ENCODE measurements at regions not wholly inside any gene's neighbourhood (a gene's known extent, or its start where the extent isn't known, plus 50 kb on each side); places are given as distances from the start of the nearest gene placed in this dataset.
"Not testable (repeated sequence)": the region's sequence is repeated elsewhere in the genome, so short reads cannot be mapped to it uniquely, and the experiment has no call there.

DNA sequence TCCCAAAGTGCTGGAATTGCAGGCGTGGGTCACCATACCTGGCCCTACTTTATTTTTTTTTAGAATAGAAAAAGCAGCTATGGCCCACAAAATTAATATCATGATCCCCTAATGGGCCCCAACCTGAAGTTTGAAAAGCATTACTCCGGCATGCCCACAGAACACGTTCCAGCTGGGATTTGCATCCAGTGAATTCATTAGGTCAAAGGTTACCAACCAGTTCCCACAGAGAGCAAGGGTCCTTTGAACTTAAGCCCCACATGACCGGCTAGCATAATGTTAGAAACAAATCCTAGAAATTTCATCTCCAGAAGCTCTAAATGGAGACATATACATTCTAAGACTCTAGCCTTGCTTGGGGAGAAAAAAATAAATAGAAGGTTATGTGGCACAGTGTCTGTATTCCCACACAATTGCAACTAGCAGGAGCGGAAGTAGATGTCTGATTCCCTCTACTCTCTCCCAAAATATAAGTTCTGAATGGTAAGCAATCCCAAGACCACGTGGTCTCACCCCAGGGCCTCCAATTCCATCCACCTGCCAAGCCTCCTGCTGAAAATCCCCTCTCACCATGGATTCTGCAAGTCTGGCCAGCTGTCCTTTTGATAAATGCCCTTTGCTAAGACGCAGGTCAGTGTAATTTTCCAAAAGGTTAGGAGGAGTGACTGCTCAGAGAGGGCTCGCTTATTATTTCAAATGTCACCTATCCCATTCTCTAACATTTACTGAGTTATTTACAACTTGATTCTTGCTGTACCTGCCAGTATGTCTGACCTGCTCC lies 395.8 kb downstream of the NPIPA8 start:
- DNase-seq (ENCODE audit: low read depth in 2 of 2), result no peak

- DNase-seq (ENCODE audit: low read depth in 2 of 2), result no peak
Measured at GRCh38 chr16:17939723-17940122, 396.8 kb downstream of the NPIPA8 start.

DNA sequence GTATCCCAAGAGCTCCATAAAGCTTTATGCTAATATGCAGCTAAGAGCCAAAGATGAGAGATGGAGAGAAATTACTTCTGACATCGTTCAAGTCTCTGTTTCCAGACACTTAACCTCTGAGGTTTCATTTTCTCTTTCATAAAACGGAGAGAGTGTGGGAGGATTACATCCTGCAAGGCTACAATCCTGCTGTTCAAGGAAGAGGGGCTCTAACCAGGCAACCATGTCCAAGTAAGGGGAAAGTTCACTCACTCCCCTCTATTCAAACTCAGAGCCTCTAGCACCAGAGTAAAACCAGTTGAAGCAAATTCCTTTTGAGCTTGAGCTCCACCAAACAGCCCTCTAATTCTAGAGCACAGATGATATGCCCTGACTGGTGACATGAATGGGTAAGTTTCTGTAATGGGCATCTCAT lies 397.4 kb downstream of the NPIPA8 start:
- no peak for DNase-seq (ENCODE audit: low read depth in 2 of 2)

DNA sequence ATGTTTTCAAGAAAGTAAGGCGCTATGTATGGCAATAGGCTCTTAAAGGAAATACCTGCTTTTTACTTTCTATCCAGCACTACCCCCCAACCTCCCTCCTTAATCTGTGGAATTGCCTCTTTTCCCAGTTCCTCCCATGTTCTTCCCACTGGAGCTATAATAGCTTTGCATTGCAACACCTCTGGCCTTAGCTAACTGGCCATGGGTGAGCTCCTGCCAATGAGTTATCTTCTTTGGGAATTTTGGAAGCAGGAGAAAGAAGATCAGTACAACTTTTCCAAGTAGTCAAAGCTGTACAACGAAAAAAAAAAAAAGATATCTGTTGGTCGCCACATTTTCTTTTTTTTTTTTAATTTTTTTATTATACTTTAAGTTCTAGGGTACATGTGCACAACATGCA lies 398.0 kb downstream of the NPIPA8 start:
- no peak for DNase-seq (ENCODE audit: low read depth in 2 of 2)

DNA sequence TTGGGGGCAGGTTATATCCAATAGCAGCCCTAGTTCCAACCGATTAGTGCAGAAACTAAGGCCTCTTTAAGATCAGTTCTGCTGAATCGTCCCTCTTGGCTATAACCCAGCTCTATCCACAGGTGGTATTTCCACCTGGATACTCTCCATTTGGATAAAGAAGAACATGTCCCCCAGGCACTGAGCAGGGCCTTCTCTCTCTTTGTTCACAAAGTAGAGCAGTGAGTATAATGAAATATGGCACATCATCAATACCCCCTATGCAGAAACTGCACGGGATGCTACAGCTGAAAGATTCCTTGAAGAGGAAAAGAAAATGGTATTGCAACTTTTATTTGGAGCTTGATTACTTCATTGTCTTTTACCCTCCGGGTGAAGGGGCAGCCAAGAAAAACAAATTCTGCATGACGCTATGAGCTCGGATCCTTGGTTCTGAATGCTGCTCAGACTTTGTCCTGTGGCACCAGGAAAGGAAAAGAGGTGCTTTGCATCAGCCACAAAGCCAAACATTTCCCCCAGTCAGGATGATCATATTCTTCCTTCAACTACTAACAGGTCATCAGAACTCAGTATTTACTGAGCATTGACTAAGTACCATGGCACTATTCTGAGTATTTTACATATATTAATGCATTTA lies 399.7 kb downstream of the NPIPA8 start:
- no peak for DNase-seq (ENCODE audit: low read depth in 2 of 2)

- DNase-seq (ENCODE audit: low read depth in 2 of 2), result no peak
Measured at GRCh38 chr16:17930280-17930679, 406.3 kb downstream of the NPIPA8 start.

DNA sequence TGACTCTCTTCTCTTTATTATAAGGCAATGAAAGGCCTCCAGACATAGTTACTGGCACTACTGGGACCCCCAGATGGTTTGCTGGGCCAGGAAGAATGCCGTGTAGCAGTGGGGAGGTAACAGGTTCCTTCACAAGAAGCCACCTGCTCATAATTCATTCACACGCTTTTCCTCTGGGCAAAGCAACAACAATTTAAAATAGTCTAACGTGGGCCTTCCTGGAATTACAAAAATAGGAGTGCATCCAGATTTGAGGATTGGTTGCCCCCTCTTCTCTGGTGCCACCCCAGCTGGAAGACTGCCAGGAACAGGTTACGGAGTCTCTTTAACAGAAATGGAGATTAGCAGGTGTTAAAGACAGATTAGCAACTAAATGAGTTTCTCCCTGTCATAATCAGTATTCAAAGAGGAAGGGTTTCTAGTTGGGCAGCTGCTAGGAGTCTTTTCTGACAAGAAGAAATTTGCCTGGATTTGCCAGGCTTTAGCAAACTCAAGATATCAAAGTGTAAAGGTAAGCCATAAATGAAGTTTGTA lies 409.6 kb downstream of the NPIPA8 start:
- DNase-seq (ENCODE audit: low read depth in 2 of 2), result no peak

DNA sequence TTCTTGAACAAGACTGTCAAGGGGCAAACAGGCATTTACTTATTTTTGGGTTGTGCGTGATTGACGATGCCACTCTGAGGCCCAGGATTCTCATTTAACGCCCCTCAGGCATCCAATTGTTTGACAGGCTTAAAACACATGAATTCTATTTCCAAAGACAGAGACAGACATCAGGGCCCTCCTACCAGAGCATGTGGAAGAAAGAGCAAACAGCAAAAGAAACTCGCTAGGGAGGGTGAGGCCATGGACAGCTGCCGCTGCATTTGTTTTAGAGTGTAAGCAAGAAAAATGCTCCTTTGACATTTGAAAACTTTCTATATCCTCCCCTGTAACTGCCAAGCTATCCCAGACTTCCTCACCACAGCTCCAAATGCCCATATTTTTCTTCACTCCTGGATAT lies 410.1 kb downstream of the NPIPA8 start:
- DNase-seq (ENCODE audit: low read depth in 2 of 2), result no peak

GRCh38 chr16:17925761-17926160 lies 410.8 kb downstream of the NPIPA8 start:
- DNase-seq (ENCODE audit: low read depth in 2 of 2), result no peak

- DNase-seq (ENCODE audit: low read depth in 2 of 2), result peak in 1 of 2 donors; percentile 18
Measured at GRCh38 chr16:17921357-17921978, 415.1 kb downstream of the NPIPA8 start.

GRCh38 chr16:17917316-17918019 lies 419.1 kb downstream of the NPIPA8 start:
- DNase-seq (ENCODE audit: low read depth in 2 of 2), result no peak

DNA sequence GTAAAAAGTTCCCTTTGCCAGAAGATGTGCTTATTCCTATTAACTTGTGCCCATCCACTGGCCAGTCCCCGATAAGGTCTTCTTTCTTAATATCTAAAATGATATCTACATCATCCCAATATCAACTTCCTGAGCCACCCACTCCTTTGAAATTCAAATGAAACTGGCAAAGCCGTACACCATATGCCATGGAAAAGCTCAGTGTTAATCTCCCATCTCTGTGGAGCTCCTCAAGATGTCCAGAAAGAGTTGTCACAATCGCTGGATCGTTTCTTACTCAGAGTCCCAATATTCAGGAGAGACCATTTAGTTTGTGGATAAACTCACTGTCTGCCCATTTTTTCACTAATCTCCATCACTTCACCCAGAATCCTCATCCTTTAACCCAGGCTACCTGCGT lies 420.7 kb downstream of the NPIPA8 start:
- DNase-seq (ENCODE audit: low read depth in 2 of 2), result no peak

- DNase-seq (ENCODE audit: low read depth in 2 of 2), result no peak
Measured at GRCh38 chr16:17914168-17914567, 422.4 kb downstream of the NPIPA8 start.

DNA sequence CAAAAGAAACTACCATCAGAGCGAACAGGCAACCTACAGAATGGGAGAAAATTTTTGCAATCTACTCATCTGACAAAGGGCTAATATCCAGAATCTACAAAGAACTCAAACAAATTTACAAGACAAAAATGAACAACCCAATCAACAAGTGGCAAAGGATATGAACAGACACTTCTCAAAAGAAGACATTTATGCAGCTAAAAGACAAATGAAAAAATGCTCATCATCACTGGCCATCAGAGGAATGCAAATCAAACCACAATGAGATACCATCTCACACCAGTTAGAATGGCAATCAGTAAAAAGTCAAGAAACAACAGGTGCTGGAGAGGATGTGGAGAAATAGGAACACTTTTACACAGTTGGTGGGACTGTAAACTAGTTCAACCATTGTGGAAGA lies 425.0 kb downstream of the NPIPA8 start:
- DNase-seq (ENCODE audit: low read depth in 2 of 2), result not testable (repeated sequence)

DNA sequence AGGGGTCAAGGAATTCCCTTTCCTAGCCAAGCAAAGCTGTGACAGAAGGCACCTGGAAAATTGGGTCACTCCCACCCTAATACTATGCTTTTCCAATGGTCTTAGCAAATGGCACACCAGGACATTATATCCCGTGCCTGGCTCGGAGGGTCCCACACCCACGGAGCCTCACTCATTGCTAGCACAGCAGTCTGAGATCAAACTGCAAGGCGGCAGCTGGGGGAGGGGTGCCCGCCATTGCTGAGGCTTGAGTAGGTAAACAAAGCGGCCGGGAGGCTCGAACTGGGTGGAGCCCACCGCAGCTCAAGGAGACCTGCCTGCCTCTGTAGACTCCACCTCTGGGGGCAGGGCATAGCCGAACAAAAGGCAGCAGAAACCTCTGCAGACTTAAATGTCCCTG lies 429.9 kb downstream of the NPIPA8 start:
- DNase-seq (ENCODE audit: low read depth in 2 of 2), result not testable (repeated sequence)

DNA sequence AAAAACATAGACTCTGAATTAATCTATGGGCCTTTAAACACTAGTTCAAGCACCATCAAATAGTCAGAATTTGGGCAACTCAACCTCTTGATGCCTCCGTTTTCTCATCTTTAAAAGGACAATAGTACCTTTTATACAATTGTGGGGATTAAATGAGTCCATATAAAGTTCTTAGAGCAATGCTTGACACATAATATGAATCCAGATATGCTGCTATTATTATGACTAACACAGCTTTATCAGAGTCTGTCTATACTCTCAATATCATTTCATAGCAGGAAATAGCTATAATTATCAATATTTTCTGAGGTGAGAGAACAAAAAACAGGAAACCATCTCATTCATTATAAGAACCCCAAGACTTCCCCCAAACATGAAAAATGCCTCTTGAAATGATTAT lies 430.5 kb upstream of the XYLT1 start:
- DNase-seq (ENCODE audit: low read depth in 2 of 2), result no peak

GRCh38 chr16:17899141-17899540 lies 428.4 kb upstream of the XYLT1 start:
- no peak for DNase-seq (ENCODE audit: low read depth in 2 of 2)

DNA sequence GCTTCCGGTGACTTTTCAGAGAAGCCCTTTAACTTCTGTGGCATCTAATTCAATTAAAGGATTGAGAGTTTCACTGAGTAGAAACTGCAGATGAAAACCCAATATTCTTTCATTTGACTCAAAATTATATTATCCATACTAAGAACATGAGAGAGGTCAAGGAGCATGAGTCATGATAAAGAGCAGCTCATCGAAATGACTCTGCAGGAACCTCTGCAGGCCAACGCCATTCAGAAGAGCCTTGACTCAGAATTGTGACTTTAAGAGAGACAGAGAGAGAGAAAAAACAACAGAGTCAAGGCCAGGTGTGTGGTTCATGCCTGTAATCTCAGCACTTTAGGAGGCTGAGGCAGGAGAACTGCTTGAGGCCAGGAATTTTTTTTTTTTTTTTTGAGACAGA lies 417.2 kb upstream of the XYLT1 start:
- DNase-seq (ENCODE audit: low read depth in 2 of 2), result no peak

GRCh38 chr16:17885659-17886207 lies 415.0 kb upstream of the XYLT1 start:
- no peak for DNase-seq (ENCODE audit: low read depth in 2 of 2)

DNA sequence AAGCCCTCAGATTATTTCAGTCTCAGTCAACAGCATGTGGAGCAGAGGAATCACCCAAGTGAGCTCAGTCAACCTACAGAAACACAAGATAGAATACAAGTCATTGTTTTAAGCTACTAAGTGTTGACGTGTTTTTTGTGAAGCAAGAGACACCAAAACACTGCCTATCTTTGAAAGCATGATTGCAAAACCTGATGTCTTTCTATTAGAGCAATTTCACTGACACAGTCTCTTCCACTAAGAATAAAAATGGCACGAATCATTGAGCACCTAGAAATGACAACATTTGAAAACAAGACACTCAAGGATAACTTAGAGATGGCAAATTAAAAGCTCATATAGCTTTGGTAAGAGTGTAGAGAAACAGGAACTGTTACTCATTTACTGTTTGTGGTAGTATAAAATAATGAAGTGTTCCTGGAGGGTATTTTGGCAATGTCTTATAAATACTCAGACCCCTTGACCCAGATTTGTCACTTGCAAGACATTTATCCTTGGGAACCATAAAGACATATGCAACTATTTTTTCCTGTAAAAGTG lies 407.1 kb upstream of the XYLT1 start:
- DNase-seq (ENCODE audit: low read depth in 2 of 2), result no peak

DNA sequence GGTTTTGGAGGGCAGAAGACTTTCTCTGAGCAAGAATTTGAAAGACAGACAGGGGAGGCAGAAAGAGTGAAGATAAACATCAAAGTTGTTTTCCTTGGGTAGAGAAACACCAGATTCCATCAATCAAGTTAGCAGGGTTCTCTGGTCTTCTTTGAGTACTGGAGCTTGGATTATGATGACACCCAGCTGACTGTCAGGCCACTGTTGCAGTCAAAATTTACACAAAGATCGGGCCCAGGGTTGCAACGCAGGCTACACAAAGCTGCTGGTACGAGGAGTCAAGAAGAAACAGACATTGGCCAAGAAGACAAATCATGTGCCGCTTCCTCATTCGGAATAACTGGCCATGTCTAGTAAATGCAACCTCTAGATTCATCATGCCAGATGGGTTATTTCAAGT lies 396.2 kb upstream of the XYLT1 start:
- DNase-seq (ENCODE audit: low read depth in 2 of 2), result no peak
